Esophagus muscularis mucosa (tissue), 4 donors: ENCODE measurements at regions not wholly inside any gene's neighbourhood (a gene's known extent, or its start where the extent isn't known, plus 50 kb on each side); places are given as distances from the start of the nearest gene placed in this dataset.
A peak's percentile ranks its signal among the peaks of the same experiment; 100 is the strongest.

Experiments used
- DNase-seq: peaks from one replicate; pipeline ENCODE4 v3.0.0-alpha.2; 2017; ENCODE audit errors: extremely low spot score
- H3K27ac ChIP-seq, 4 donors: fragments of 200-600 bp; sonication (generic); replicated peaks in 1 of 4; 1 replicate in 3 of 4; 2 replicates in 1 of 4; pipeline ENCODE4 v1.5.1; 2016 to 2019; ENCODE audit warnings: mild to moderate bottlenecking in 1 of 4
- H3K27me3 ChIP-seq, 4 donors: fragments of 200-600 bp; sonication (generic); one replicate each; pipeline versions ENCODE4 v1.5.1 to v1.6.0; 2016 to 2019
- H3K36me3 ChIP-seq, 4 donors: fragments of 200-600 bp; sonication (generic); one replicate each; pipeline ENCODE4 v1.5.1; 2016 to 2019
- H3K4me1 ChIP-seq, 4 donors: fragments of 200-600 bp; sonication (generic); one replicate each; pipeline ENCODE4 v1.5.1; 2016 to 2019
- H3K4me3 ChIP-seq, 4 donors: fragments of 200-600 bp; sonication (generic); 1 replicate in 2 of 4; 2 replicates in 2 of 4; pipeline ENCODE4 v1.5.1; 2016 to 2019; ENCODE audit warnings: mild to moderate bottlenecking in 4 of 4, moderate library complexity in 1 of 4
- H3K9me3 ChIP-seq, 4 donors: fragments of 200-600 bp; sonication (generic); 1 replicate in 3 of 4; 2 replicates in 1 of 4; pipeline ENCODE4 v1.5.1; 2016 to 2019
- CTCF ChIP-seq, 3 experiments: fragments of 200-600 bp in 2 of 3; fragments of 450-650 bp in 1 of 3; sonication (generic) in 2 of 3; IDR thresholded peaks; one replicate each; pipeline ENCODE4 v1.5.1; 2017 to 2019; ENCODE audit warnings: antibody characterized with exemption in 3 of 3, mild to moderate bottlenecking in 2 of 3, moderate library complexity in 1 of 3
- EP300 ChIP-seq: sonication (generic); formaldehyde crosslinking; IDR thresholded peaks from one replicate; pipeline ENCODE4 v1.6.1; 2017; ENCODE audit warnings: antibody characterized with exemption
- POLR2A ChIP-seq: fragments of 450-650 bp; IDR thresholded peaks from one replicate; pipeline ENCODE4 v1.6.1; 2017; ENCODE audit warnings: antibody characterized with exemption, moderate library complexity, mild to moderate bottlenecking, low read depth
- POLR2AphosphoS5 ChIP-seq, 2 donors: sonication (generic); formaldehyde crosslinking; IDR thresholded peaks; one replicate each; pipeline ENCODE4 v1.6.1; 2017; ENCODE audit warnings: antibody characterized with exemption in 2 of 2
- WGBS: methylation state at CpG from one replicate; pipeline ENCODE4 v1.1.5; 2018; 5-methylcytosine and 5-hydroxymethylcytosine counted together
- intact Hi-C: fragments of 100-400 bp; cut with DNase I; formaldehyde crosslinking; loops from one replicate; pipeline ENCODE4 v1.15.1; 2023

- Histone ChIP-seq H3K36me3 (no peaks in the 10 kb centered on the region), H3K27ac (no peak overlapping the region), H3K9me3 (no peaks in the 10 kb centered on the region), H3K27me3 (peaks cover 0 to 3% (median 0%) of the 10 kb centered on the region in 4 donors), H3K4me1 (peaks cover 0 to 13% (median 12%) of the 10 kb centered on the region in 4 donors), H3K4me3 (no peak overlapping the region)
- no peak for DNase-seq
- WGBS = 42% methylated on average over 8 of the region's 8 CpGs
- intact Hi-C loops = no loop called here
- TF ChIP-seq EP300 (no peak), POLR2AphosphoS5 (IDR thresholded peaks at IDR 0.05) (no peak), POLR2A (no peak), CTCF (IDR thresholded peaks at IDR 0.05) (no peak)
Measured at GRCh38 chr15:98304371-98304770, 343.9 kb downstream of the ARRDC4 start.

- intact Hi-C loops = no loop called here
Measured at GRCh38 chr15:98308117-98308516, 340.2 kb upstream of the IGF1R start.

GRCh38 chr15:98311566-98312188 lies 336.7 kb upstream of the IGF1R start:
- 14% methylated on average over 8 of the region's 8 CpGs for WGBS
- H3K27me3 ChIP-seq = peaks cover 0 to 3% (median 0%) of the 10 kb centered on the region in 4 donors
- H3K4me1 ChIP-seq = peaks cover 0 to 6% (median 3%) of the 10 kb centered on the region in 4 donors
- H3K27ac ChIP-seq = no peak overlapping the region
- intact Hi-C loops = loop anchor here (1.0 kb wide), 1 partner anchor 110 kb away; no protein-coding TSS in a partner anchor
- H3K36me3 ChIP-seq = no peaks in the 10 kb centered on the region
- H3K9me3 ChIP-seq = no peaks in the 10 kb centered on the region
- TF ChIP-seq CTCF (IDR thresholded peaks at IDR 0.05) = peak; percentile 82 to 86 (median 85)
- no peak for TF ChIP-seq EP300
- no peak for TF ChIP-seq POLR2A
- TF ChIP-seq POLR2AphosphoS5 (IDR thresholded peaks at IDR 0.05) = no peak
- no peak overlapping the region for H3K4me3 ChIP-seq
- DNase-seq = peak; percentile 98

More at GRCh38 chr15:98308117-98308516, 340.2 kb upstream of the IGF1R start:
- Histone ChIP-seq H3K4me3 (no peak overlapping the region), H3K9me3 (no peaks in the 10 kb centered on the region), H3K36me3 (no peaks in the 10 kb centered on the region), H3K27me3 (peaks cover 0 to 3% (median 0%) of the 10 kb centered on the region in 4 donors), H3K27ac (no peak overlapping the region), H3K4me1 (peaks cover 0 to 19% (median 15%) of the 10 kb centered on the region in 4 donors)
- no peak for DNase-seq
- TF ChIP-seq POLR2A (no peak), POLR2AphosphoS5 (IDR thresholded peaks at IDR 0.05) (no peak), CTCF (IDR thresholded peaks at IDR 0.05) (no peak), EP300 (no peak)
- 92% methylated on average over 3 of the region's 4 CpGs for WGBS

- peaks cover 0 to 3% (median 0%) of the 10 kb centered on the region in 4 donors for H3K27me3 ChIP-seq
- TF ChIP-seq CTCF (IDR thresholded peaks at IDR 0.05) (no peak), POLR2AphosphoS5 (IDR thresholded peaks at IDR 0.05) (no peak), POLR2A (no peak), EP300 (no peak)
Measured at GRCh38 chr15:98312913-98313312, 335.4 kb upstream of the IGF1R start.

More at GRCh38 chr15:98312913-98313312, 335.4 kb upstream of the IGF1R start:
- no peaks in the 10 kb centered on the region for H3K9me3 ChIP-seq
- 89% methylated on average over 4 of the region's 4 CpGs for WGBS
- intact Hi-C loops = no loop called here
- H3K36me3 ChIP-seq = no peaks in the 10 kb centered on the region
- peaks cover 0 to 6% (median 3%) of the 10 kb centered on the region in 4 donors for H3K4me1 ChIP-seq
- H3K27ac ChIP-seq = no peak overlapping the region
- no peak for DNase-seq
- H3K4me3 ChIP-seq = no peak overlapping the region
